ENCODE measurements at regions not wholly inside any gene's neighbourhood (a gene's known extent, or its start where the extent isn't known, plus 50 kb on each side); places are given as distances from the start of the nearest gene placed in this dataset.

DNA sequence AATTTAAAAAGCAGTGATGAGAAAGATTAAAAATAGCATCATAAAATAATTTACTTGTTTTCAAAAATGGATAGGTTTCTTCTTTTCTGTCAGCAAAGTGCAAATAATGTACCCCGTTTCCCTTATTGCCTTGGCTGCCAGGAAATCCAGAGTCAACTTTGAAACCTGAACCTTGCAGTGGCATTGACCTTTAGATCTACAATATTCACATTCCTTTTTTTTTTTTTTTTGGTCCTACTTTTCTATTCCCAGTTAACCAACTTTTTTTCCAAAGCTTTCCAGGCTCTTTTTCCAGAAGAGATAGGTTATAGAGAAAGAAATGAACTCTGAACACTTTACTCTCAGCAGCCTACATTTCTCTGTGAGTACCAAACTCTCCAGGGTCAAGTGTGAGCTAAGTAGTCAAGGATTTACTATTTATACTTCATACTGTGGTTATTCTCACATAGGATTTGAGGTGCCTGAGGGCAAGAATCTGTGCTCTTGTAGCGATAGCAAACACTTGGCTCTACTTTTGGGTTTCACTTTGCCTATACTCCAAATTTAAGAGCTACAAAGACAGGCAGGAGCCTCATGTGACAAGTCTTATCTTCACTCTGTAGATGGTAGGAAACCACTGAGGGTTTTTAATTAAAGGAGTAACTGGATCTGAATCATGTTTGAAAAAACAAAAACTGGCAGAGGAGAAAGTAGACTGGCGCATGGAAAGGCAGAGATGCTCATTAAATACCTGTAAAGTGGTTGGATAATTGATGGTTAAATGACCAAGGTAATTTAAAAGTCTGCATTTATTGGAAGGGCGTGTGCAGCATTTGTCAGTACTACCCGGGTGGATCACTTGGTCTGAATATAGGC lies 63.2 kb upstream of the TMEM17 start:
- TF ChIP-seq EP300 (IDR thresholded peaks at IDR 0.05; ENCODE audit: borderline replicate concordance) = no peak
- TF ChIP-seq USF1 (IDR thresholded peaks at IDR 0.05) = no peak
- no peak for TF ChIP-seq CREB1 (IDR thresholded peaks at IDR 0.05; ENCODE audit: low read depth)
- TF ChIP-seq YY1 (IDR thresholded peaks at IDR 0.05; ENCODE audit: low read depth) = no peak

Data from Ishikawa (cell line).